HAP-1 (cell line): ENCODE measurements at regions not wholly inside any gene's neighbourhood (a gene's known extent, or its start where the extent isn't known, plus 50 kb on each side); places are given as distances from the start of the nearest gene placed in this dataset.
A peak's percentile ranks its signal among the peaks of the same experiment; 100 is the strongest.
"Not testable (repeated sequence)": the region's sequence is repeated elsewhere in the genome, so short reads cannot be mapped to it uniquely, and the experiment has no call there.

ENCODE experiments used
- DNase-seq, 2 experiments: peaks; one replicate each; pipeline ENCODE4 v3.0.0-alpha.2; 2016 to 2020; ENCODE audit warnings: low spot score in 2 of 2
- H3K27me3 ChIP-seq: fragments of 250-450 bp; sonication (Bioruptor Pico); 2 replicates; pipeline ENCODE4 v1.5.1; 2020; ENCODE audit warnings: low read depth, mild to moderate bottlenecking, moderate library complexity
- H3K36me3 ChIP-seq: fragments of 250-450 bp; sonication (Bioruptor Pico); replicated peaks from 2 replicates; pipeline ENCODE4 v1.5.1; 2020; ENCODE audit warnings: mild to moderate bottlenecking
- H3K4me1 ChIP-seq: fragments of 250-450 bp; sonication (Bioruptor Pico); 2 replicates; pipeline ENCODE4 v1.5.1; 2020; ENCODE audit warnings: mild to moderate bottlenecking
- H3K4me3 ChIP-seq: fragments of 250-450 bp; sonication (Bioruptor Pico); 2 replicates; pipeline ENCODE4 v1.5.1; 2020; ENCODE audit warnings: mild to moderate bottlenecking, moderate library complexity
- H3K9me3 ChIP-seq: fragments of 250-450 bp; sonication (Bioruptor Pico); 2 replicates; pipeline ENCODE4 v1.5.1; 2020; ENCODE audit warnings: mild to moderate bottlenecking, moderate library complexity
- in situ Hi-C: fragments of 300-500 bp; cut with MboI; formaldehyde crosslinking; loops from 3 replicates; pipeline ENCODE4 v1.14.3; 2020; ENCODE audit warnings: low sequenced_read_pairs, inconsistent platforms, mixed read lengths

- no peaks in the 10 kb centered on the region for H3K27me3 ChIP-seq
- in situ Hi-C loops: no loop called here
These were observed 615.1 kb downstream of the CENPC start for GRCh38 chr4:66930206-66930605.

GRCh38 chr4:66929748-66930147 is 615.6 kb downstream of the CENPC start:
- no peaks in the 10 kb centered on the region for H3K9me3 ChIP-seq
- no peak overlapping the region for H3K4me3 ChIP-seq
- no peaks in the 10 kb centered on the region for H3K27me3 ChIP-seq
- H3K4me1 ChIP-seq: peaks cover 7% of the 10 kb centered on the region; the same call in 1 of the 2 replicates
- no peaks in the 10 kb centered on the region for H3K36me3 ChIP-seq
- in situ Hi-C loops: no loop called here
- DNase-seq: no peak

More at GRCh38 chr4:66930206-66930605, 615.1 kb downstream of the CENPC start:
- no peaks in the 10 kb centered on the region for H3K9me3 ChIP-seq
- no peak for DNase-seq
- no peaks in the 10 kb centered on the region for H3K36me3 ChIP-seq
- no peak overlapping the region for H3K4me3 ChIP-seq
- peaks cover 7% of the 10 kb centered on the region; the same call in 1 of the 2 replicates for H3K4me1 ChIP-seq

- H3K4me1 ChIP-seq, in situ Hi-C loops, H3K9me3 ChIP-seq, H3K4me3 ChIP-seq, DNase-seq, H3K36me3 ChIP-seq, H3K27me3 ChIP-seq: not testable (repeated sequence)
These were observed 616.4 kb downstream of the CENPC start for GRCh38 chr4:66928881-66929280.

- in situ Hi-C loops: no loop called here
- no peaks in the 10 kb centered on the region for H3K27me3 ChIP-seq
- H3K4me3 ChIP-seq: no peak overlapping the region
- H3K9me3 ChIP-seq: no peaks in the 10 kb centered on the region
- peaks cover 7% of the 10 kb centered on the region; the same call in 1 of the 2 replicates for H3K4me1 ChIP-seq
- H3K36me3 ChIP-seq: no peaks in the 10 kb centered on the region
- DNase-seq: peak; percentile 12 to 47
These were observed 617.4 kb downstream of the CENPC start for GRCh38 chr4:66927937-66928336.

- Histone ChIP-seq H3K27me3 (no peaks in the 10 kb centered on the region), H3K4me1 (peaks cover 7% of the 10 kb centered on the region; the same call in 1 of the 2 replicates), H3K36me3 (no peaks in the 10 kb centered on the region), H3K9me3 (no peaks in the 10 kb centered on the region), H3K4me3 (no peak overlapping the region)
- in situ Hi-C loops: no loop called here
- no peak for DNase-seq
These were observed 618.6 kb downstream of the CENPC start for GRCh38 chr4:66926687-66927086.

GRCh38 chr4:66923081-66923865 is 622.0 kb downstream of the CENPC start:
- H3K9me3 ChIP-seq: no peaks in the 10 kb centered on the region
- H3K4me3 ChIP-seq: no peak overlapping the region
- no peaks in the 10 kb centered on the region for H3K27me3 ChIP-seq
- H3K4me1 ChIP-seq: peaks cover 7% of the 10 kb centered on the region; the same call in 1 of the 2 replicates
- H3K36me3 ChIP-seq: no peaks in the 10 kb centered on the region
- DNase-seq: no peak
- in situ Hi-C loops: no loop called here

GRCh38 chr4:66921433-66921832 is 623.9 kb downstream of the CENPC start:
- no peak overlapping the region for H3K4me3 ChIP-seq
- H3K9me3 ChIP-seq: no peaks in the 10 kb centered on the region
- no peaks in the 10 kb centered on the region for H3K36me3 ChIP-seq
- no peaks in the 10 kb centered on the region for H3K4me1 ChIP-seq
- in situ Hi-C loops: no loop called here
- no peak for DNase-seq
- no peaks in the 10 kb centered on the region for H3K27me3 ChIP-seq

- Histone ChIP-seq H3K4me1 (no peaks in the 10 kb centered on the region), H3K4me3 (no peak overlapping the region), H3K27me3 (no peaks in the 10 kb centered on the region), H3K9me3 (no peaks in the 10 kb centered on the region), H3K36me3 (no peaks in the 10 kb centered on the region)
- DNase-seq: no peak
- in situ Hi-C loops: no loop called here
These were observed 624.8 kb downstream of the CENPC start for GRCh38 chr4:66920514-66920913.

- in situ Hi-C loops: no loop called here
- no peaks in the 10 kb centered on the region for H3K36me3 ChIP-seq
- H3K9me3 ChIP-seq: no peaks in the 10 kb centered on the region
- no peaks in the 10 kb centered on the region for H3K4me1 ChIP-seq
- DNase-seq: no peak
- no peaks in the 10 kb centered on the region for H3K27me3 ChIP-seq
- no peak overlapping the region for H3K4me3 ChIP-seq
These were observed 633.4 kb downstream of the CENPC start for GRCh38 chr4:66911880-66912279.

- in situ Hi-C loops: no loop called here
- Histone ChIP-seq H3K36me3 (no peaks in the 10 kb centered on the region), H3K4me1 (no peaks in the 10 kb centered on the region), H3K4me3 (no peak overlapping the region), H3K9me3 (no peaks in the 10 kb centered on the region), H3K27me3 (no peaks in the 10 kb centered on the region)
- DNase-seq: peak in 1 of 2 experiments; percentile 57
These were observed 639.0 kb downstream of the CENPC start for GRCh38 chr4:66906314-66906713.

- DNase-seq: no peak
- Histone ChIP-seq H3K36me3 (no peaks in the 10 kb centered on the region), H3K4me3 (no peak overlapping the region), H3K9me3 (no peaks in the 10 kb centered on the region; the same call in 1 of the 2 replicates), H3K27me3 (no peaks in the 10 kb centered on the region), H3K4me1 (peaks cover 9% of the 10 kb centered on the region; the same call in 1 of the 2 replicates)
- in situ Hi-C loops: no loop called here
These were observed 645.8 kb downstream of the CENPC start for GRCh38 chr4:66899422-66900065.

GRCh38 chr4:66893807-66894206 is 651.5 kb downstream of the CENPC start:
- in situ Hi-C loops: no loop called here
- no peaks in the 10 kb centered on the region; the same call in 1 of the 2 replicates for H3K9me3 ChIP-seq
- DNase-seq: no peak
- H3K36me3 ChIP-seq: no peaks in the 10 kb centered on the region
- no peaks in the 10 kb centered on the region for H3K27me3 ChIP-seq
- no peak overlapping the region for H3K4me3 ChIP-seq
- peaks cover 9% of the 10 kb centered on the region; the same call in 1 of the 2 replicates for H3K4me1 ChIP-seq

GRCh38 chr4:66887061-66887460 is 658.2 kb downstream of the CENPC start:
- Histone ChIP-seq H3K9me3 (no peaks in the 10 kb centered on the region; the same call in 1 of the 2 replicates), H3K4me3 (no peak overlapping the region), H3K36me3 (no peaks in the 10 kb centered on the region), H3K4me1 (peaks cover 14% of the 10 kb centered on the region), H3K27me3 (no peaks in the 10 kb centered on the region)
- in situ Hi-C loops: no loop called here
- DNase-seq: peak; percentile 42 to 94

GRCh38 chr4:66885501-66886165 is 659.7 kb downstream of the CENPC start:
- in situ Hi-C loops: no loop called here

More at GRCh38 chr4:66885501-66886165, 659.7 kb downstream of the CENPC start:
- Histone ChIP-seq H3K36me3 (no peaks in the 10 kb centered on the region), H3K9me3 (no peaks in the 10 kb centered on the region), H3K4me3 (no peak overlapping the region), H3K27me3 (no peaks in the 10 kb centered on the region), H3K4me1 (peaks cover 14% of the 10 kb centered on the region)
- DNase-seq: no peak
